ENCODE measurements at regions not wholly inside any gene's neighbourhood (a gene's known extent, or its start where the extent isn't known, plus 50 kb on each side); places are given as distances from the start of the nearest gene placed in this dataset.

GRCh38 chr3:116966649-116967048 lies 257.1 kb downstream of the TUSC7 start:
- H3K4me3 ChIP-seq (ENCODE audit: low read length): no peak overlapping the region
- DNase-seq (ENCODE audit: low read depth): no peak
- no peak for TF ChIP-seq CTCF (conservative IDR thresholded peaks at IDR 0.05; ENCODE audit: low read depth, low read length)

GRCh38 chr3:116969135-116969534 lies 259.6 kb downstream of the TUSC7 start:
- no peak overlapping the region for H3K4me3 ChIP-seq (ENCODE audit: low read length)
- DNase-seq (ENCODE audit: low read depth): no peak
- no peak for TF ChIP-seq CTCF (conservative IDR thresholded peaks at IDR 0.05; ENCODE audit: low read depth, low read length)

- TF ChIP-seq CTCF (conservative IDR thresholded peaks at IDR 0.05; ENCODE audit: low read depth, low read length): no peak
- no peak for DNase-seq (ENCODE audit: low read depth)
- H3K4me3 ChIP-seq (ENCODE audit: low read length): no peak overlapping the region
Measured at GRCh38 chr3:116969646-116970045, 260.1 kb downstream of the TUSC7 start.

- no peak for TF ChIP-seq CTCF (conservative IDR thresholded peaks at IDR 0.05; ENCODE audit: low read depth, low read length)
- H3K4me3 ChIP-seq (ENCODE audit: low read length): no peak overlapping the region
- DNase-seq (ENCODE audit: low read depth): no peak
Measured at GRCh38 chr3:116971531-116971930, 262.0 kb downstream of the TUSC7 start.

GRCh38 chr3:116974702-116975101 lies 265.1 kb downstream of the TUSC7 start:
- DNase-seq (ENCODE audit: low read depth): no peak
- no peak overlapping the region for H3K4me3 ChIP-seq (ENCODE audit: low read length)
- no peak for TF ChIP-seq CTCF (conservative IDR thresholded peaks at IDR 0.05; ENCODE audit: low read depth, low read length)

- no peak overlapping the region for H3K4me3 ChIP-seq (ENCODE audit: low read length)
- no peak for DNase-seq (ENCODE audit: low read depth)
- no peak for TF ChIP-seq CTCF (conservative IDR thresholded peaks at IDR 0.05; ENCODE audit: low read depth, low read length)
Measured at GRCh38 chr3:116977441-116977840, 267.9 kb downstream of the TUSC7 start.

GRCh38 chr3:116980099-116980498 lies 270.5 kb downstream of the TUSC7 start:
- TF ChIP-seq CTCF (conservative IDR thresholded peaks at IDR 0.05; ENCODE audit: low read depth, low read length): no peak

More at GRCh38 chr3:116980099-116980498, 270.5 kb downstream of the TUSC7 start:
- DNase-seq (ENCODE audit: low read depth): no peak
- H3K4me3 ChIP-seq (ENCODE audit: low read length): no peak overlapping the region
